CD4-positive, alpha-beta T cell treated with Interleukin-17A for 1 hour (primary cell): ENCODE measurements at regions not wholly inside any gene's neighbourhood (a gene's known extent, or its start where the extent isn't known, plus 50 kb on each side); places are given as distances from the start of the nearest gene placed in this dataset.

Experiments used
- DNase-seq: peaks from one replicate; pipeline ENCODE4 v3.0.0-alpha.2; 2020

DNA sequence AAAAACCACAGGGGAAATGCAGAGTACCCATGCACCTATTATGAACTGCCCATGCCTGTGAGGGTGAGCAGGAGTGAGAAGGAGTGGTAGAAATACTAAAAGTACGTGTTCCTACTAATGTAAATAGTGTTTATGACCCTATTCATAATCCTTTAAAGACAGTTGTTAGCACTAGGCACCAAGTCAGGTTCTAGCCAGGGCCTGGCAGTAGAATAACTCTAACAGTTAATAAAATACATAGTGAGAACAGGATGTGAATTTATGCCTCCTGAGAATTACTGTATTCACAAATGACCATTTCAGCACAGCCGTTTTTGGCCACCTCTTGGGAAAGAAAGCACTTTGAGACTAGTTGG is 103.2 kb upstream of the TARS1 start:
- no peak for DNase-seq

DNA sequence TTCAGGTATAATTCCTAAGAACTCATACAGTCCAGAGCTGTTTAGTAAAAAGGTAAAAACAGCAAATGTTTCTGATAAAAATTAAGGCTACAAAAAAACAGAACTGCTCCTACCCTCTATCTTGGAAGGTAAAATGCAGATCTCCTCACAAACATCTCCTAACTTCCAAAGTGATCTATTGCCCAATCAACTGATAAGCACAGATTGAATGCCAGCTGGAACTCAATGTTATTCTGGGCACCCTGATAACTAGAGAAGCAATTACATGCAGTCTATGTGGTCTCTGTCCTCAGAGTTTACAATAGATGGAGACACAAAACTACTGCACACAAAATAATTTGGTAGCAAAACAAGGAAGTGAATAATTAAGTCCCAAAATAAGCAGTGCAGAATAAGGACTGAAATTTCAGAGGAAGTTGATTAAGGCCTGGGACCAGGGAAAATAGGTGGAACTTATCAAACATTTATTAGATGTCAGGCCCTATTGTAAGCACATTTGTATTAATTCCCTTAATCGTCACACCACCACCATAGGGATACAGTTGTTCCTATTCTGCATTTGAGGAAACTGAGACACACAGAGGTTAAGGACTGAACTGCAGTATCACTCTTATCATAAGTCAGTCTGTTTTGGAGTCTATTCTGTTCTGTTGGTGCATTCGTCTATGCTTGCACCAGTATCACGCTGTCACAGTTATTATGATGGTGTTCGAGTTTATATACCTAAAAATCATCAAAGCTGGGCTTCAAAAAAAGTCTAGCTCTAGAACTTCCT is 102.2 kb upstream of the TARS1 start:
- no peak for DNase-seq

DNA sequence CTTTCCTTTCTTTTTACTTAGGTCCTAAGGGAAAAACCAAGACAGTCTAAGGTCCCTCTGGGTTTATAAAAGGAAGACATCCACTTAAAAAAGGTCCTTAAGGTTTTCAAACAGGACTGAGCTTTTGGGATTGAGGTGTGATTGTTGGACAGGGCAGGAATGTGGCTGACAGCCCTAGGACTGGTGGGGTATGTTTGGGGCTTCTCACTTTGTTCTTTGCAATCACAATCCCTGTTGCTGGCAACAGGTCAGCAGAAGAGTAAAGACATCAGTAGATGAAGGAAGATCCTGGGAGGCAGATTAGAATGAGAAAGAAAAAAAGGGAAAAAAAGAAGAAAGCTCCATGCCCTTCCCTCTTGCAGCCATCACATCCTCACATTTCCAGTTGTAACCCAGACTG is 101.4 kb upstream of the TARS1 start:
- DNase-seq, result no peak

DNA sequence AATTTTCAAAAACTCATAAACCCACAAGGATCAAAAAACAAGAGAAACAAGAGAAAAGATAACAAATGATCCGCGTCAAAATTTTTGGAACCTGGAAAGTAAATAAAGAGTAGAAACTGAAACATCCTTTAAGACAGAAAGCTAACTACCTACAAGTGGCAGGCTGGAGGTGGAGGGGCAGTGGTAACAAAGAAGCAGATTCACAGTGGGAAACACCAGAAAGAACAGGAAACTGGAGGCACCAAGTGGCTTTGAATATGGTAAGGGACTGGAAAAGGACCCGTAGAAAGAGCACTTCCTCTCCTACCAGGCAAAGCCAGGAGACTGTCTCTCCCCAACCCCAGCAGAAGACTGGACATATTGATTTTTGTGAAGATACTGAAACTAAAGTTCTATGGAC is 100.6 kb upstream of the TARS1 start:
- DNase-seq, result no peak

DNA sequence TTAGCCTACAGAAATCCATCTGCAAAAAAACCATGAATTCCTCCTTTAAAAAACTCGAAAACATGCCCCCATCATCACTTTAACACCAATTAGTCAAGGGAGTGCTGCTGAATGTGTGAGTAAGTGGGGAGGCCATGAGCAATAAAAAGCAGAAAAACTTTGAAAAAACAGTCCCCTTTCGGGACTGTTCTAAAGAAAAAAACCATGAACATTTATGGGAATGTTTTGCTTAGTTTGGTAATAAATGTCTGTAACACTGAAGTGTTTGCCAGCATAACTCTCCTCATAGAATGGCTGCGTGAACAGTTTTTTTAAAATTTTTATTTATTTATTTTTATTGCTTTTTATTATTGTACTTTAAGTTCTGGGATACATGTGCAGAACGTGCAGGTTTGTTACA is 99.4 kb upstream of the TARS1 start:
- DNase-seq, result no peak

DNA sequence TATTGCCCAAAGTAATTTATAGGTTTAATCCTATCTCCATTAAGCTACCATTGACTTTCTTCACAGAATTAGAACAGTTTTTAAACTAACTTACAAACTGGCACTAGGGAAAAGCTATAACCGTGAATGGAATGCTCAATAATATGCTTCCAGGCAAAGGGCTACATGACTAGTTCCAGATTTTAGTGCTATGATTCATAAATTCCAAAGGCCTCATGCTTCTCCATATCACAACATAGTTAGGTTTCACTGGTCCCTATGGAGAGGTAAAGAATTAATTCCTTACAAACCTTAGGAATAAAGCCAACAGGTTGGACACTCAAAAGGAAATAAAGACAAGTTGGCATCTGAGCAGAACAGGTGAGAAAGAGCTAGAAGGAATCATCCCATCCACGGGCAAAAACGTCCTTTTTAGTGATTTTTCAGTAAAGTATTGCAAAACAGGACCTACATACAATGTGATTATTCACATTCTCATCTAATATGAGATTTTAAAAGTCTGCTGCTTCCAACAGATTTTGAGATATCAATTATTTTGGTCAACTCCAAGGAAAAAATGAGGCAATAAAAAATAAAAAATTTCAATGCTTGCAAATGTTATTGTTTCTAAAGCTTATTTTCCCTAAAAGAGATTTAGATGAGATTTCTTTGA is 97.0 kb upstream of the TARS1 start:
- no peak for DNase-seq

DNA sequence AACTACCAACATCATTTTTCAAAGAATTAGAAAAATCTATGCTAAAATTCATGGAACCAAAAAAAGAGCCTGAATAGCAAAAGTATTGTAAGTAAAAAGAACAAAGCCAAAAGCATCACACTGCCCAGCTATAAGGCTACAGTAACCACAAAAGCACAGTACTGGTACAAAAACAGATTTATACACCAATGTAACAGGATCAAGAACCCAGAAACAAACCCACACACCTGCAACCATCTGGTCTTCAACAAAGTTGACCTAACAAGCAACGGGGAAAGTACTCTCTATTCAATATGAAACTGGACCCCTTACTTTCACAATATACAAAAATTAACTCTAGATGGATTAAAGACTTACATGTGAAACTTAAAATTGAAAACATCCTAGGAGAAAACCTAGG is 94.2 kb upstream of the TARS1 start:
- DNase-seq, result no peak

DNA sequence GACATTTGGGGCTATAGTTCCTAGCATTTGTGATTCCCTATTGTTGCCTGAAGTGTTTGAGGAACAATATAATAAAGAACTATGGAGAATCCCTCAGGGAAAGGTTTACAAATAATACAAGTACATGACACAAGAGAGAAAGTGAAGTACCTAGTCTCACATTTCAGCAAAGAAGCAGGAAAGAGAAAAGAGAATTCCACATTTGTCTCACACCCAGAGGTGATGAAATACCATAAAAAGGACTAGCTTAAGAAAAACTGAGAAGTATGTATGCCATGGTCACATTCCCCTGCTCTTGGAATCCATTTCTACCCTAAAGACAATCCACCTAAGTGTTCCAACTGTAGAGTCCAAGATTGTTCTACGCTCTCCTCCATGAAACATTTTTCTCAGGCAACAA is 79.0 kb upstream of the TARS1 start:
- no peak for DNase-seq

DNA sequence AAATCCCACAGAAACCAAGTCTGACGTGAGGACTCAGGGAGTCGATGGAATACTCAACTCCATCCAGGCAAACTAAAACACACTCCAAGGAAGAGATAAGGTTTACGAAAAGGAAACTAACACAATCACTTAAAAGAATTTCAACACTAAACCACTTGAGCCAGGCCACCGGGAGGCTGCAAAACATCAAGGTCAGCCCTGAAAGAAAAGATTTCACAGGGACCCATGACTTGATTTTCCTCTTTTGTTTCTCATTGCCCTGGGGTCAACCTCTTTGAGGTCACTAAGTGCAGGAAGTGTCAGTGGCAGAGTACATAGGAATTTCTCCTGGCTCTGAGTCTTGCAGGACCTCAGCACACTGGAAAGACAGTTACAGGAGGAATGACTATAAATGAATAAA is 77.8 kb upstream of the TARS1 start:
- no peak for DNase-seq

DNA sequence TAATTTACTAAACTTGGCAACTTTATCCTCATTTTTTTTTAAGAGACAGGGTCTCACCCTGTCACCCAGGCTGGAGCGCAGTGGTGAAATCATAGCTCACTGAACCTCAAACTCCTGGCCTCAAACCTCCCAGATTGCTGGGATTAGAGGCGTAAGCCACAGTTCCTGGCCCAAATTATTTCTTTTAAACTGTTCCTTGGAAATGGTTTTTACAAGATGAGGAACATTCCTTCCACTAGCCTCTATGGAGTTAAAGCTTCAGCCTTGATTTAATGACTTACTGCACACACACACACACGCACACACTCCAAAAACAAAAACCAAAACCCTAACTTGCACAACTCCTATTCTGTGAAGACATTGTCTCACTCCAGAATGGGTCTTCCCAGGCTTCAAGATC is 77.2 kb upstream of the TARS1 start:
- DNase-seq, result no peak

DNA sequence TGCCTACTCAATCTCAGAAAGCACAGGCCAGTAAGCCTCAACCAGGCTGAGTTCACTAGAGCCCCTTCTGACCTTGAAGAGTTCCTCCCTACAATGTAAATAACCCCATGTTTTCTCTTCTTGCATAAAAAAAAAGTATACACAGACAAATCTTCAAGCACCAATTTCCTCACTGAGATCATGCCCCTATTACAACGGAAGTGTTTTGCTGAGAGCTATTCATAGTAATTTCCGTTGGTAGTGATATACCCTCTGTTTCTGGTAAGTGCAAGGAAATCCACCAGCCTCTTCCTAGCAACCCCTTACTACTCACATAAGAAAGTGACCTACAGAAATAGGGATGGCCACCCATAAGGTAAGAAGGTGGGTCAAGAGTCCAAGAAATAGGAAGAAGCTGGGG is 76.4 kb upstream of the TARS1 start:
- DNase-seq, result no peak

DNA sequence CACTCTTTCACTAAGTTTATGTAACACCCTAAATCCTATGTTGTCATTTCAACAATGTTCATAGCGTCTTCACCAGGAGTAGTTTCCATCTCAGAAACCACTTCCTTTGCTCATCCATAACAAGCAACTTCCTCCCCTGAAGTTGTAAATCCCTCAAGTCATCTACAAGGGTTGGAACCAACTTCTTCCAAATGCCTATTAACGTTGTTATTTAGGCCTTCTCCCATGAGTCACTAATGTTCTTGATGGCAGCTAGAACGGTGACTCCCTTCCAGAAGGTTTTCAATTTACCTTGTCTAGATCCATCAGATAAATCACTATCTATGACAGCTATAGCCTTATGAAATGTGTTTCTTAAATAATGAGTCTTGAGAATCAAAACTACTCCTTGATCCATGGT is 73.3 kb upstream of the TARS1 start:
- no peak for DNase-seq

DNA sequence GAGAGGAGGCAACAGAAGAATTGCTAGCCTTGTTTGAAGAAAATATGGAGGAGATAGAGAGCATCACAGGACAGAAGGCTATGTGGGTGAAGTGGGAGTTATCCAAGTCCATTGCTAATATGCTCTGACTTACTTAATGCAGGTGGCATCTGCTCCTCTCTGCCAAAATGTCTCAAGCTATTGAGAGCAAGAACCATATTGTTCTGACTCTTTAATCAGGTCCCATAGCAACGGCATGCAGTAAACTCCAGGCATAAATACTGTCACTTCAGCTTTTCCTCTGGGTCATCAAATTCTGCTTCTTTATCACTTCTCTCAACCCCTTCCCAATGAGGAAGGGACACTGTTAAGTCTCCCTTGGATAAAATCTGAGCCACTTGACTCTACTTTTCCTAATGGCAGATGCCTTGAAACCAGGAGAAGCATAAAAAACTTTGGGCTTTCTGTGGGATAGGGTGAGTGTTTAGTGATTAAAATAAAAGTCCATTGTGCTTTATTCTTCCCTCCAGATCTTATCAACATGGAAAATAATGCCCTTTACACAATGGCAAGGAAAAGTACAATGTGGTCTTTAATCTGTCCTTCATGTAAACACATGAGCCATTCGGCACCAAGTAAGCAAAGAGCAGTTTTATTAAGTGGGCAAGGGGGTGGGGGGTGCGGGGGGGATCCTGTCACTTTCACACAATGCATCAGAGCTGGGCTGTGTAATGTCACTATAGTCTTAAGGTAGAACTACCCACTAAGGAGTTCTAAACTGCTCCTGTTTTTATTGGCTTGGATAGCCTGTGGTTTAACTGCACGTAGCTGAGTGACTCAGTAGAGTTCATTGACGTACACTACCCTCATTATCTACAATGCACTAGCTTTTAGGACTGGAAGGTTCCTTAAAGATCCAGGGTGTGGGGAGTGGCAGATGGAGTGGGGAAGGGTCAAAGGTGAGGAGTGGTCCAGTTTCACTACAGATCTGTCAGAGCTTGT is 71.0 kb upstream of the TARS1 start:
- no peak for DNase-seq

DNA sequence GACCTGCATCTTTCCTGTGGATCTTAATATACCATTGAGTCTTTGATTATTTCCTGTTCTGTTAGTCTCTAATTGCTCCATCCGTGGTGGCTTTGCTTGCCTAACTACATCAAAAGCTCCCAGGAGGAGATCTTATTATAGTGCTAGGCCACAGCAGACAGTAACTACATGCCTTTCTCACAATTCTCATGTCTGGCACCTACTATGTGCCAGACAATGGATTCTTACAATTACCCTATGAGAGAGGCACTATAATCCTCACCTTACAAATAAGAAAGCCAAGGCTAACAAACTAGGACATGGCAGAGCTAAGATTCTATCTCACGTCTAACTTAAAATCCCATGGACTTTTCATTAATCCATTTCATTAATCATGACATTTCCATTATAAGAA is 70.3 kb upstream of the TARS1 start:
- DNase-seq, result no peak

DNA sequence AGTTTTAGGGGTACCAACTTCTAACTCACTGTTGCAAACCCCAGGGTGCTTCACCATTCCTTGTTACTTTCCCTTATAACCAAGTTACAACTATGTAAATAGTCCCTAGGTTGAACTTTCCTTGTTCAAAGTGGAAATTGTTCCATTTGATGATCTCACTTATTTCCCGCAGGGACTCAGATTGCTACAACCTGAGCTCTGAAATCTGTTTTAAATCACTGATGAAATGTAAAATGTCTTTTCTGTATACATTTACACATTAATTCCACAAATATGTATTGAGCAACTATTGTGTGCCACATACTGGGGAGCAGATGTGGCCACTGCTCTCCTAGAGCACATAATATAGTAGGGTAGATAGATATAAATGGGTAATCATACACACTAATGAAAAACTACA is 69.1 kb upstream of the TARS1 start:
- DNase-seq, result no peak

DNA sequence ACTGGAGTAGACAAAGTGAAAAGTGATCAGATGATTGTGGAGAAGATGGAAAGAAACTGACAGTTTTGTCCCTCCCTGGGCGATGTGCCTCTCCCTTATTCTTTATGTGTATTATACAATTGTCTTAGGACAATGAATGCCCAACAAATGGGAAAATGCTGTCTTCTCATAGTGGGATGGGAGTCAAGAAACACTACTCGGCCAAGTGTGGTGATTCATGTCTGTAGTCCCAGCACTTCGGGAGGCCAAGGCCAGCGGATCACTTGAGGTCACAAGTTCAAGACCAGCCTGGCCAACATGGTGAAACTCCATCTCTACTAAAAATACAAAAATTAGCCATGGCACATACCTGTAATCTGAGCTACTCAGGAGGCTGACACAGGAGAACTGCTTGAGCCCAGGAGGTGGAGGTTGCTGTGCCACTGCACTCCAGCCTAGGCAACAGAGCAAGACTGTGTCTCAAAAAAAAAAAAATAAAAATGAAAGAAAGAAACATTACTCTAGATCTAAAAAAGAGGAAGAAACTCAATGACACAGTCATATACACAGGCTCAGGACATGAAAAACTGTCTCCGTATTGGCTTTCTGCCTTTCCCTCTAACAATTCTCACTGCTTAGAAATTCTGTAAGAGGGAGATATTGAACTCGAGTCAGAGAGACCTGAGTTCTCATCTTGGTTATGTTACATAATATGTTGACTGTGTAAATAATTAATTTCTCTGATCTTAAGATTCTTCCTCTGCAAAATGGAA is 67.9 kb upstream of the TARS1 start:
- no peak for DNase-seq

DNA sequence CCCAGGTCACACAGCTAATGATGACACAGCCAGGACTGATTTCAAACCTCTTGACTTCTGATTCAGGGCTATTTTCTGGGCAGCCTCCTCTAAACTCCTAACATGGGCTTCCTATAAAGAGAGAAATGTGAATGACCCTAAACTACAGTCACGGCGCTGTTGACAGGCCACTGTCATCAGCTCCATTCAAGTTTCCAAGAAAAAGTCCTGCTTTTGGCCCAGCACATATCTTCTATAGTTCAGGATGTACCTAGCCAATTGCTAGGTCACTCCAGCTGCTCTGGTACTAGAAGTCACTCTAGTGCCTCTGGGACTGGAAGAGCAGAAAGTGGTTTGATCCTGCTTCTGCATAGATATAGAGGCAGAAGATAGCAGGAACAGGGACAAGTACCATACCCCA is 64.9 kb upstream of the TARS1 start:
- no peak for DNase-seq

DNA sequence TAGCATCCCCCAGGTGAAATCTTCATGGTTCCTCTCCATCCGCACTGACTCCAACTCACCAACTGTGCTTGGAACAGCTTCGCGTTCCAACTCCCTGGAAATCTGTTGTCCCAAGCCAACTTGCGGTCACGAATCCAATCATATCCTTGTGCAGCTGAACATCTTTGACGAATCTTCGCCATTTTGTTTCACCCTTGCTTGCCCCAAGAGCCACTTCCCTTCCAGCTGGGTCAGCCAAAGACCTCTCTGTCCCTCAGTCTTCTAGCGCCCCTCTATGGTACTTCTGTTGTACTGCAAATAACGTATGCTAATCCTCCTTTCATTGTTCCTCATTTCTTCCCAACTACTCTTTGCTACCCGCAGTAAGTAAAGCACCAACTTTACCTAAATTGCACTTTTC is 61.0 kb upstream of the TARS1 start:
- no peak for DNase-seq

DNA sequence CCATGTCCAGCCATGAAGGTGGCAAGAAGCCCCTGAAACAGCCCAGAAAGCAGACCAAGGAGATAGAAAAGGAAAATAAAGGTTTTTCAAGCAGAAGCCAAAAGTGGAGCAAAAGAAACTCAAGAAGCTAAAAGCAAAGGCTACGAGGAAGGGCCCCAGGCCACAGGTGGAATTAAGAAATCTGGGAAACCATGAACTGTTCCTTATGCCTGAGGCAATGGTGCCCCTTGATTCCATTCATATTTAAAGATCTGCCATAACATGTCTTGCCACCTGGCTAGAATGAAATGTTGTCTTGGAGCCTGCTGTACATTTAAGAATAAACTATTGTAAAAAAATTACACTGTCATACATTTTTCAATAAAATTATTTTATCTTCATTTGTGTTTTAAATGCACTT is 59.5 kb upstream of the TARS1 start:
- DNase-seq, result no peak
